GM19468 (cell line): ENCODE measurements at regions not wholly inside any gene's neighbourhood (a gene's known extent, or its start where the extent isn't known, plus 50 kb on each side); places are given as distances from the start of the nearest gene placed in this dataset.
"Not testable (repeated sequence)": the region's sequence is repeated elsewhere in the genome, so short reads cannot be mapped to it uniquely, and the experiment has no call there.

Source experiments
- ATAC-seq: cut with Tn5 transposase; IDR thresholded peaks from one replicate; pipeline ENCODE4 v1.9.1; 2021; ENCODE audit warnings: mild to moderate bottlenecking, moderate library complexity, moderate number of reproducible peaks; ENCODE audit not compliant: unreplicated experiment; ENCODE audit errors: extremely low read depth

DNA sequence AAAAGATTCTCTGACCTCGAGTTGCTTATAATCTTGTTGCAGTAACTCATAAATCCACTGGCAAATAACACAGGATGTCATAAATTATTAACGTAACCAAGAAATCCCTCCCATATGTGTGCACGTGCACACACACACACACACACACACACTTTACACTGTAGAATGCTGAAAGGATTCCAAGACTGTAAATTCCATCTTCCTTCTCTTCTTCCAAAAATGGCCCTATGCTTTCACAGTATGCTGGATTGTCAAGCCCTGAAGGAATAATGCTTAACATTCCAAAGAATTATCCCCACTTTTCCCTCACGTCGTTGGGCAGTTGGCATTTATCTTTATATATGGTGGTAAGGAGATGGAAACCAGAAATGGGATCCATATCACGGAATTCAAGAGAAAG lies 117.5 kb upstream of the CRIM1 start:
- no peak for ATAC-seq

GRCh38 chr2:36235882-36236281 lies 119.7 kb upstream of the CRIM1 start:
- ATAC-seq, result no peak

DNA sequence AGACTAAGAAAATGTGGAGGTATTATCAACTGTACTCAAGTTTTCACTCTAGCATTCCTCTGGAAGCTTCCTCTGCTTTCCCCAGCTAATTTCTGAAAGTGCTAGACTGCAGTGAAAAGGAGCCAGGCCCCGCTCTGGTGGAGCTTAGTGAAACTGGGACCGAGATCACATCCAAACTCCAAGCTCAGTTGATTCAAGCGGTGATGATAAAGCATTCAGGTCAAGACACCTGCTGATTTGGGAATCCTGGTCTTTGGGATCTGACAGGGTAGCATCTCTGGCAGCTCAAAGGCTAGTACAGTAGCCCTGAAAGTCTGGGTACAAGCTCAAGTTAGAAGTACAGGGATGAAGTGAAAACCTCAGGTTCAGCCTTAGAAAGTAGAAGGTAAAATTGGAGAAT lies 120.2 kb upstream of the CRIM1 start:
- ATAC-seq, result no peak

- ATAC-seq, result no peak
These were observed 132.3 kb upstream of the CRIM1 start for GRCh38 chr2:36223259-36223658.

GRCh38 chr2:36222485-36222884 lies 133.1 kb upstream of the CRIM1 start:
- ATAC-seq, result no peak

- no peak for ATAC-seq
These were observed 140.9 kb upstream of the CRIM1 start for GRCh38 chr2:36214691-36215090.

- ATAC-seq, result no peak
These were observed 152.2 kb upstream of the CRIM1 start for GRCh38 chr2:36203366-36203765.

GRCh38 chr2:36197181-36197971 lies 158.2 kb upstream of the CRIM1 start:
- ATAC-seq, result no peak

GRCh38 chr2:36193680-36194079 lies 161.9 kb upstream of the CRIM1 start:
- no peak for ATAC-seq

DNA sequence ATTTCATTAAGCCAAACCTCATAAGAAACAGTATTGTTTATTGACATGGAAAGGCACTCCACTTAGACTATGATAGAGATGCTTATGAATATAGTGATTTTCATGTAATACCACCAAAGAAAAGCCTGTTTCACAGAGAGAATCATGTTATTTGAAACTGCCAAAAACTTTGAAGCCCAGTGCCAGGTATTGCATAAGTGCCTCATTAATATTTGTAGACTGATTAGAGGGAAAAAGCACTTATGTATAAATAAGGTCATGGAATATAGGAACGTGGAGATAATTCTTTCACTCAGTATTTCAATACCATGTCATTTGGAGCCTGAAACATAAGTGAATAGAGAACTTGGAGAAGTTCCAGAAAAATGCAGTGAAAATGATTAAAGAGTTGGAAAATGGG lies 162.6 kb upstream of the CRIM1 start:
- no peak for ATAC-seq

DNA sequence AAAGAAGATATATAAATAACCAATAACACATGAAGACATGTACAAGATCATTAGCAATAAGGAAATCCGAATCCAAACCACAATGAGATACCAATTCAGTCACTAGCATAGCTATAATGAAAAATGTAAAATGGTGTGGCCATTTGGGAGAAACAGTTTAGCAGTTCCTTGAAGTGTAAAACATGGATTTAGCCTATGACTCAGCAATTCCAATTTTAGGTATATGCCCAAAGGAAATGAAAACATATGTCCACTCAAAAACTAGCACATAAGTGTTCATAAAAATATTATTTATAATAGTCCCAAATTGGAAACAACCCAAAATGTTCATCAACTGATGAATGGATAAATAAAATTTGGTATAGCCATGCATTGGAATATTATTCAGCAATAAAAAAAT lies 165.5 kb upstream of the CRIM1 start:
- no peak for ATAC-seq

GRCh38 chr2:36185624-36186023 lies 170.0 kb upstream of the CRIM1 start:
- ATAC-seq, result no peak

- ATAC-seq, result no peak
These were observed 170.7 kb upstream of the CRIM1 start for GRCh38 chr2:36184848-36185247.

- ATAC-seq, result not testable (repeated sequence)
These were observed 174.6 kb upstream of the CRIM1 start for GRCh38 chr2:36180789-36181482.

GRCh38 chr2:36180293-36180692 lies 175.3 kb upstream of the CRIM1 start:
- ATAC-seq, result not testable (repeated sequence)

- ATAC-seq, result not testable (repeated sequence)
These were observed 175.8 kb upstream of the CRIM1 start for GRCh38 chr2:36179668-36180269.

- no peak for ATAC-seq
These were observed 177.2 kb upstream of the CRIM1 start for GRCh38 chr2:36178384-36178783.

DNA sequence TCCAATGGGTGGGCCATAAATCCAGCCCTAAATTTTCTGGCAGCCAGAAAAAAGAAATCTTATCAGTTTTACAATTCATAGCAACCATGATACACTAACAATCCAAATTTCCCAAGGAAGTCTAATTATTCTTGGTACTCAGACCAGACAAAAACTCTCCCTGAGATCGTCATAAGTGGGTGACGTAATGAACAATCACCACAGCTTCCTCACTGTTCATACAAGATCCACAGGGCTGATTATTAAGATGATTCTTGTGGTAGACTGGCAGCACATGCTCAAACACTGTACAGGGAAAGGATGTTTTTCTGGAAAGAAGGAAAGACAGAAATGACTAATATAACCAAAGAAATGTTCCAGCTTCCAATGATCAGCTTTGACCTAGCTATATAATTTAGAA lies 178.3 kb upstream of the CRIM1 start:
- ATAC-seq, result no peak

GRCh38 chr2:36174920-36175319 lies 180.7 kb upstream of the CRIM1 start:
- ATAC-seq, result no peak

- no peak for ATAC-seq
These were observed 181.7 kb upstream of the CRIM1 start for GRCh38 chr2:36173760-36174404.

DNA sequence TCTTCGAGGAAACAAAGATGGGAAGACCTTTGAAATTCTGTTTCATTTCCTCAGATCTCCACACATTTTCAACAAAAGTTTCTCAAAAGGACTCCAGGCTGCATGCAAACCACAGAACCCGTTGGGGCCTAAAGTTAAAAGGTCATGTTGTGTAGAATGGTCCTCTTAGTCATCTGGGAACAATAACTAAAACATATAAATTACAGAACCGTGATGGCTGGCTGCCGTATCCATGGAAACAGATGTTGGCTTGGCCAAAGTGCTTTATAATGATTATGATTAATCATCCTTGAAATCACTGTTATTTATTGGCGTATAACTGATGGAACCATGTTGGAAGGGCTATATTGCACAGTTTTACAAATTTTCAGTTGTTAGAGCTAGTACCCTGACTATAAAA lies 182.8 kb upstream of the CRIM1 start:
- no peak for ATAC-seq
